ENCODE measurements at regions not wholly inside any gene's neighbourhood (a gene's known extent, or its start where the extent isn't known, plus 50 kb on each side); places are given as distances from the start of the nearest gene placed in this dataset.

GRCh38 chr6:71558974-71559373 lies 270.4 kb downstream of the OGFRL1 start:
- TF ChIP-seq SP1 (CRISPR knock-in tag; conservative IDR thresholded peaks at IDR 0.05): no peak
- TF ChIP-seq, protein P1, sequence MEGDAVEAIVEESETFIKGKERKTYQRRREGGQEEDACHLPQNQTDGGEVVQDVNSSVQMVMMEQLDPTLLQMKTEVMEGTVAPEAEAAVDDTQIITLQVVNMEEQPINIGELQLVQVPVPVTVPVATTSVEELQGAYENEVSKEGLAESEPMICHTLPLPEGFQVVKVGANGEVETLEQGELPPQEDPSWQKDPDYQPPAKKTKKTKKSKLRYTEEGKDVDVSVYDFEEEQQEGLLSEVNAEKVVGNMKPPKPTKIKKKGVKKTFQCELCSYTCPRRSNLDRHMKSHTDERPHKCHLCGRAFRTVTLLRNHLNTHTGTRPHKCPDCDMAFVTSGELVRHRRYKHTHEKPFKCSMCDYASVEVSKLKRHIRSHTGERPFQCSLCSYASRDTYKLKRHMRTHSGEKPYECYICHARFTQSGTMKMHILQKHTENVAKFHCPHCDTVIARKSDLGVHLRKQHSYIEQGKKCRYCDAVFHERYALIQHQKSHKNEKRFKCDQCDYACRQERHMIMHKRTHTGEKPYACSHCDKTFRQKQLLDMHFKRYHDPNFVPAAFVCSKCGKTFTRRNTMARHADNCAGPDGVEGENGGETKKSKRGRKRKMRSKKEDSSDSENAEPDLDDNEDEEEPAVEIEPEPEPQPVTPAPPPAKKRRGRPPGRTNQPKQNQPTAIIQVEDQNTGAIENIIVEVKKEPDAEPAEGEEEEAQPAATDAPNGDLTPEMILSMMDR (IDR thresholded peaks at IDR 0.05): no peak
- TF ChIP-seq, protein P2, sequence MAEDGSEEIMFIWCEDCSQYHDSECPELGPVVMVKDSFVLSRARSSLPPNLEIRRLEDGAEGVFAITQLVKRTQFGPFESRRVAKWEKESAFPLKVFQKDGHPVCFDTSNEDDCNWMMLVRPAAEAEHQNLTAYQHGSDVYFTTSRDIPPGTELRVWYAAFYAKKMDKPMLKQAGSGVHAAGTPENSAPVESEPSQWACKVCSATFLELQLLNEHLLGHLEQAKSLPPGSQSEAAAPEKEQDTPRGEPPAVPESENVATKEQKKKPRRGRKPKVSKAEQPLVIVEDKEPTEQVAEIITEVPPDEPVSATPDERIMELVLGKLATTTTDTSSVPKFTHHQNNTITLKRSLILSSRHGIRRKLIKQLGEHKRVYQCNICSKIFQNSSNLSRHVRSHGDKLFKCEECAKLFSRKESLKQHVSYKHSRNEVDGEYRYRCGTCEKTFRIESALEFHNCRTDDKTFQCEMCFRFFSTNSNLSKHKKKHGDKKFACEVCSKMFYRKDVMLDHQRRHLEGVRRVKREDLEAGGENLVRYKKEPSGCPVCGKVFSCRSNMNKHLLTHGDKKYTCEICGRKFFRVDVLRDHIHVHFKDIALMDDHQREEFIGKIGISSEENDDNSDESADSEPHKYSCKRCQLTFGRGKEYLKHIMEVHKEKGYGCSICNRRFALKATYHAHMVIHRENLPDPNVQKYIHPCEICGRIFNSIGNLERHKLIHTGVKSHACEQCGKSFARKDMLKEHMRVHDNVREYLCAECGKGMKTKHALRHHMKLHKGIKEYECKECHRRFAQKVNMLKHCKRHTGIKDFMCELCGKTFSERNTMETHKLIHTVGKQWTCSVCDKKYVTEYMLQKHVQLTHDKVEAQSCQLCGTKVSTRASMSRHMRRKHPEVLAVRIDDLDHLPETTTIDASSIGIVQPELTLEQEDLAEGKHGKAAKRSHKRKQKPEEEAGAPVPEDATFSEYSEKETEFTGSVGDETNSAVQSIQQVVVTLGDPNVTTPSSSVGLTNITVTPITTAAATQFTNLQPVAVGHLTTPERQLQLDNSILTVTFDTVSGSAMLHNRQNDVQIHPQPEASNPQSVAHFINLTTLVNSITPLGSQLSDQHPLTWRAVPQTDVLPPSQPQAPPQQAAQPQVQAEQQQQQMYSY (CRISPR knock-in tag; IDR thresholded peaks at IDR 0.05): no peak
- no peak for TF ChIP-seq ATF3 (CRISPR knock-in tag; conservative IDR thresholded peaks at IDR 0.05)
- TF ChIP-seq, protein P3, sequence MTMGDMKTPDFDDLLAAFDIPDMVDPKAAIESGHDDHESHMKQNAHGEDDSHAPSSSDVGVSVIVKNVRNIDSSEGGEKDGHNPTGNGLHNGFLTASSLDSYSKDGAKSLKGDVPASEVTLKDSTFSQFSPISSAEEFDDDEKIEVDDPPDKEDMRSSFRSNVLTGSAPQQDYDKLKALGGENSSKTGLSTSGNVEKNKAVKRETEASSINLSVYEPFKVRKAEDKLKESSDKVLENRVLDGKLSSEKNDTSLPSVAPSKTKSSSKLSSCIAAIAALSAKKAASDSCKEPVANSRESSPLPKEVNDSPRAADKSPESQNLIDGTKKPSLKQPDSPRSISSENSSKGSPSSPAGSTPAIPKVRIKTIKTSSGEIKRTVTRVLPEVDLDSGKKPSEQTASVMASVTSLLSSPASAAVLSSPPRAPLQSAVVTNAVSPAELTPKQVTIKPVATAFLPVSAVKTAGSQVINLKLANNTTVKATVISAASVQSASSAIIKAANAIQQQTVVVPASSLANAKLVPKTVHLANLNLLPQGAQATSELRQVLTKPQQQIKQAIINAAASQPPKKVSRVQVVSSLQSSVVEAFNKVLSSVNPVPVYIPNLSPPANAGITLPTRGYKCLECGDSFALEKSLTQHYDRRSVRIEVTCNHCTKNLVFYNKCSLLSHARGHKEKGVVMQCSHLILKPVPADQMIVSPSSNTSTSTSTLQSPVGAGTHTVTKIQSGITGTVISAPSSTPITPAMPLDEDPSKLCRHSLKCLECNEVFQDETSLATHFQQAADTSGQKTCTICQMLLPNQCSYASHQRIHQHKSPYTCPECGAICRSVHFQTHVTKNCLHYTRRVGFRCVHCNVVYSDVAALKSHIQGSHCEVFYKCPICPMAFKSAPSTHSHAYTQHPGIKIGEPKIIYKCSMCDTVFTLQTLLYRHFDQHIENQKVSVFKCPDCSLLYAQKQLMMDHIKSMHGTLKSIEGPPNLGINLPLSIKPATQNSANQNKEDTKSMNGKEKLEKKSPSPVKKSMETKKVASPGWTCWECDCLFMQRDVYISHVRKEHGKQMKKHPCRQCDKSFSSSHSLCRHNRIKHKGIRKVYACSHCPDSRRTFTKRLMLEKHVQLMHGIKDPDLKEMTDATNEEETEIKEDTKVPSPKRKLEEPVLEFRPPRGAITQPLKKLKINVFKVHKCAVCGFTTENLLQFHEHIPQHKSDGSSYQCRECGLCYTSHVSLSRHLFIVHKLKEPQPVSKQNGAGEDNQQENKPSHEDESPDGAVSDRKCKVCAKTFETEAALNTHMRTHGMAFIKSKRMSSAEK (CRISPR knock-in tag; IDR thresholded peaks at IDR 0.05; ENCODE audit: borderline replicate concordance): no peak
